CD4-positive, alpha-beta T cell treated with Interleukin-4 for 4 hours (primary cell): ENCODE measurements at regions not wholly inside any gene's neighbourhood (a gene's known extent, or its start where the extent isn't known, plus 50 kb on each side); places are given as distances from the start of the nearest gene placed in this dataset.
"Not testable (repeated sequence)": the region's sequence is repeated elsewhere in the genome, so short reads cannot be mapped to it uniquely, and the experiment has no call there.

Experiments used
- DNase-seq: peaks from one replicate; pipeline ENCODE4 v3.0.0-alpha.2; 2020

GRCh38 chr20:22052025-22052650 is 346.7 kb downstream of the PAX1 start:
- DNase-seq: no peak

GRCh38 chr20:22045956-22046507 is 340.6 kb downstream of the PAX1 start:
- not testable (repeated sequence) for DNase-seq

GRCh38 chr20:22027423-22027822 is 322.0 kb downstream of the PAX1 start:
- DNase-seq: no peak

GRCh38 chr20:22020201-22020600 is 314.7 kb downstream of the PAX1 start:
- DNase-seq: no peak

- DNase-seq: no peak
Measured at GRCh38 chr20:22008456-22008855, 303.0 kb downstream of the PAX1 start.

GRCh38 chr20:22006306-22006705 is 300.8 kb downstream of the PAX1 start:
- DNase-seq: no peak

GRCh38 chr20:22005535-22005934 is 300.1 kb downstream of the PAX1 start:
- no peak for DNase-seq

GRCh38 chr20:22004946-22005345 is 299.5 kb downstream of the PAX1 start:
- no peak for DNase-seq

GRCh38 chr20:22003680-22004079 is 298.2 kb downstream of the PAX1 start:
- no peak for DNase-seq

GRCh38 chr20:22001886-22002285 is 296.4 kb downstream of the PAX1 start:
- no peak for DNase-seq

GRCh38 chr20:21995461-21995860 is 290.0 kb downstream of the PAX1 start:
- DNase-seq: no peak

- no peak for DNase-seq
Measured at GRCh38 chr20:21994203-21994602, 288.7 kb downstream of the PAX1 start.

- DNase-seq: no peak
Measured at GRCh38 chr20:21982559-21982958, 277.1 kb downstream of the PAX1 start.

- DNase-seq: no peak
Measured at GRCh38 chr20:21981597-21982344, 276.3 kb downstream of the PAX1 start.

- no peak for DNase-seq
Measured at GRCh38 chr20:21981179-21981578, 275.7 kb downstream of the PAX1 start.

- no peak for DNase-seq
Measured at GRCh38 chr20:21971436-21971835, 266.0 kb downstream of the PAX1 start.

- no peak for DNase-seq
Measured at GRCh38 chr20:21968486-21968885, 263.0 kb downstream of the PAX1 start.

- no peak for DNase-seq
Measured at GRCh38 chr20:21967481-21967880, 262.0 kb downstream of the PAX1 start.

GRCh38 chr20:21956591-21956990 is 251.1 kb downstream of the PAX1 start:
- DNase-seq: no peak

- DNase-seq: no peak
Measured at GRCh38 chr20:21947406-21947805, 241.9 kb downstream of the PAX1 start.

- DNase-seq: no peak
Measured at GRCh38 chr20:21944227-21944626, 238.8 kb downstream of the PAX1 start.

- no peak for DNase-seq
Measured at GRCh38 chr20:21941941-21942805, 236.7 kb downstream of the PAX1 start.

- DNase-seq: no peak
Measured at GRCh38 chr20:21936720-21937380, 231.4 kb downstream of the PAX1 start.
